ENCODE measurements at regions not wholly inside any gene's neighbourhood (a gene's known extent, or its start where the extent isn't known, plus 50 kb on each side); places are given as distances from the start of the nearest gene placed in this dataset.
"Not testable (repeated sequence)": the region's sequence is repeated elsewhere in the genome, so short reads cannot be mapped to it uniquely, and the experiment has no call there.

DNA sequence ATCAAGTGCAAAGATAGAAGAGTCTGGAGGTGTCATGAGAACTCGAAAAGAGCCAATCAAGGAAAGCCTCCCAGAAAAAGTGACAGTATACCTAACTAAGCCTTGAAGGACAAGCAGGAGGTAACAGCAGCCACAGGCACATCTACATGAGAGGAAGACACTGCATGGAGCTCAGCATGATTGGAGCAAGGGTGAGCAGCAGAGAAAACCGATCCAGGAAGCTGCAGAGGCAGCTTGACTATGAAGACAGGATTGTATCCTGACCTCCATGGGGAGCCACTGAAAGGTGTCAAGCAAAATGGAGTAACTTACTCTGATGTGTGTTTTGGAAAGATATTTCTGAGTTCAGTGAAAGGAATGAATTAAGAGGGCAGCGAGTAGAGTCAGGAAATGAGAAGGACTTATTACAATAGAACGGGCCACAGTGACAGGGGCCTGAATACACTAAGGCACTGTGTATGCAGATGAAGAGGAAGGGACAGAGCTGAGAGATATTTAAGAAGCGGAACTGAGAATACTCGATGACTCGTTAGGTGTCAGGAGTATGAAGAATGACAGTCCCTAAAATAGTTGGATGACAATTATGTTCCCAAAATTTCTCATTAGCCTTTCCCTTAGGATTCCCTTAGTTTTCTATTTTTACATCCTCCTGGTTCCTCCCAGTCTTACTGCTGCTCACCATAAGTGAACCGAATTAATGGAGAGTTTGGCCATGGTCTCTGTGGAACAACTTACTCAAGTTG, 139.3 kb upstream of the NFIA start:
- ChIA-PET CTCF (no interaction called here), POLR2A (ENCODE audit: low non-redundant PET) (no interaction called here)
- intact Hi-C loops (cut with micrococcal nuclease; ENCODE audit: unreplicated experiment), result no loop called here
- H3K27ac ChIP-seq (ENCODE audit: low read depth, low read length, poor library complexity, severe bottlenecking), result no peak overlapping the region
- H3K4me1 ChIP-seq (ENCODE audit: insufficient read depth, low read length, poor library complexity, severe bottlenecking), result no peaks in the 10 kb centered on the region
- no peaks in the 10 kb centered on the region for H3K9me3 ChIP-seq (ENCODE audit: low read depth, low read length, poor library complexity, severe bottlenecking)
- H3K4me3 ChIP-seq (ENCODE audit: low read depth, low read length, poor library complexity, severe bottlenecking), result no peak overlapping the region
- TF ChIP-seq, protein P1, sequence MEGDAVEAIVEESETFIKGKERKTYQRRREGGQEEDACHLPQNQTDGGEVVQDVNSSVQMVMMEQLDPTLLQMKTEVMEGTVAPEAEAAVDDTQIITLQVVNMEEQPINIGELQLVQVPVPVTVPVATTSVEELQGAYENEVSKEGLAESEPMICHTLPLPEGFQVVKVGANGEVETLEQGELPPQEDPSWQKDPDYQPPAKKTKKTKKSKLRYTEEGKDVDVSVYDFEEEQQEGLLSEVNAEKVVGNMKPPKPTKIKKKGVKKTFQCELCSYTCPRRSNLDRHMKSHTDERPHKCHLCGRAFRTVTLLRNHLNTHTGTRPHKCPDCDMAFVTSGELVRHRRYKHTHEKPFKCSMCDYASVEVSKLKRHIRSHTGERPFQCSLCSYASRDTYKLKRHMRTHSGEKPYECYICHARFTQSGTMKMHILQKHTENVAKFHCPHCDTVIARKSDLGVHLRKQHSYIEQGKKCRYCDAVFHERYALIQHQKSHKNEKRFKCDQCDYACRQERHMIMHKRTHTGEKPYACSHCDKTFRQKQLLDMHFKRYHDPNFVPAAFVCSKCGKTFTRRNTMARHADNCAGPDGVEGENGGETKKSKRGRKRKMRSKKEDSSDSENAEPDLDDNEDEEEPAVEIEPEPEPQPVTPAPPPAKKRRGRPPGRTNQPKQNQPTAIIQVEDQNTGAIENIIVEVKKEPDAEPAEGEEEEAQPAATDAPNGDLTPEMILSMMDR (conservative IDR thresholded peaks at IDR 0.05; ENCODE audit: low read depth, low read length), result no peak
- TF ChIP-seq EZH2 (IDR thresholded peaks at IDR 0.05; ENCODE audit: borderline replicate concordance, low read depth, low read length, poor library complexity, severe bottlenecking), result no peak
- no peaks in the 10 kb centered on the region for H3K36me3 ChIP-seq (ENCODE audit: insufficient read depth, low read length, poor library complexity, severe bottlenecking)
- no TSS peak for BruUV-seq (replicated peaks)
- DNase-seq (ENCODE audit: low spot score), result no peak
- H3K27me3 ChIP-seq (replicated peaks; ENCODE audit: insufficient read depth, low read depth, low read length, poor library complexity), result no peaks in the 10 kb centered on the region

DNA sequence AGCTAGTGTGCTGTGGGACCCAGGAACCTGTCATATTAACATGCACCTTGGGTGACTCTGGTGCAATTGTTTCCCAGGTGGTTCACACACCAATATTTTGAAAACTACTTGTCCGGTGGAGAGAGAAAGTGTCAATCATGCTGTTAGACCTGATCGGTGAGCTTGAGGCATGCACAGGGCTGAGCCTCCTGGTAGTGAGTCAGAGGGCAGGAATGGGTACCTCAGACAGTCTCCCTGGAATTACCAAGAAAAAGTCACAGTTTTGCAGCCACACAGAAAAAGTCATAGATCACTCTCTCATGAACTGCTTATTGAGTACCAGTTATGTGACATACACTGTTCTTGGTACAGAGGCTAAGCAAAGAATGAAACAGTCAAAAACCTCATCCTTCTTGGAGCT, 140.1 kb upstream of the NFIA start:
- no peak overlapping the region for H3K4me3 ChIP-seq (ENCODE audit: low read depth, low read length, poor library complexity, severe bottlenecking)
- no peak for DNase-seq (ENCODE audit: low spot score)
- no peaks in the 10 kb centered on the region for H3K27me3 ChIP-seq (replicated peaks; ENCODE audit: insufficient read depth, low read depth, low read length, poor library complexity)
- POLR2A ChIA-PET (ENCODE audit: low non-redundant PET), result no interaction called here
- no peaks in the 10 kb centered on the region for H3K9me3 ChIP-seq (ENCODE audit: low read depth, low read length, poor library complexity, severe bottlenecking)
- no peaks in the 10 kb centered on the region for H3K36me3 ChIP-seq (ENCODE audit: insufficient read depth, low read length, poor library complexity, severe bottlenecking)
- no peak overlapping the region for H3K27ac ChIP-seq (ENCODE audit: low read depth, low read length, poor library complexity, severe bottlenecking)
- no peaks in the 10 kb centered on the region for H3K4me1 ChIP-seq (ENCODE audit: insufficient read depth, low read length, poor library complexity, severe bottlenecking)
- BruUV-seq (replicated peaks), result no TSS peak
- TF ChIP-seq EZH2 (IDR thresholded peaks at IDR 0.05; ENCODE audit: borderline replicate concordance, low read depth, low read length, poor library complexity, severe bottlenecking), result no peak
- TF ChIP-seq, protein P1 (conservative IDR thresholded peaks at IDR 0.05; ENCODE audit: low read depth, low read length), result no peak
- intact Hi-C loops (cut with micrococcal nuclease; ENCODE audit: unreplicated experiment), result no loop called here
- CTCF ChIA-PET, result no interaction called here

GRCh38 chr1:60940685-60941084, 141.7 kb upstream of the NFIA start:
- H3K9me3 ChIP-seq (ENCODE audit: low read depth, low read length, poor library complexity, severe bottlenecking); H3K4me3 ChIP-seq (ENCODE audit: low read depth, low read length, poor library complexity, severe bottlenecking); H3K36me3 ChIP-seq (ENCODE audit: insufficient read depth, low read length, poor library complexity, severe bottlenecking); intact Hi-C loops (cut with micrococcal nuclease; ENCODE audit: unreplicated experiment); DNase-seq (ENCODE audit: low spot score); CTCF ChIA-PET; BruUV-seq (replicated peaks); POLR2A ChIA-PET (ENCODE audit: low non-redundant PET); H3K27me3 ChIP-seq (replicated peaks; ENCODE audit: insufficient read depth, low read depth, low read length, poor library complexity); H3K27ac ChIP-seq (ENCODE audit: low read depth, low read length, poor library complexity, severe bottlenecking): not testable (repeated sequence)
- peaks cover 10% of the 10 kb centered on the region for H3K4me1 ChIP-seq (ENCODE audit: insufficient read depth, low read length, poor library complexity, severe bottlenecking)

DNA sequence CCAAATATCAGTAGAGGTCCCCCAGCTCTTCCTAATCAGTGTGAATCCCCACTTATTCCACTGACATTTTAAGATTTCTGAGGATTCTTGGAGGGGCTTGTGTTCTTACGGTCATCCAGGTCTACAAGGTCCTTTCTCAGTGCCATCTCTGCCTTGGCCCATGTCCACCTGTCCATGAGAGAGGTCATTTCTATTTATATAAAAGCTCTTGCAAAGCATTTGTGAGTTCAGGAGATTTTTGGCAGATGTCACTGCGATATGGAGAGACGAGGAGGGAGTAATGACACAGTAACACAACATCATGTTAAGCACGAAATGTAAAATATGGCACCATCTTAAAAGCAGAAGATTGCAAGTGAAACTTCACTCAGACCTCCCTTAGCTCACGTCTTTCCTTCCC, 144.6 kb upstream of the NFIA start:
- H3K4me3 ChIP-seq (ENCODE audit: low read depth, low read length, poor library complexity, severe bottlenecking), result no peak overlapping the region
- H3K9me3 ChIP-seq (ENCODE audit: low read depth, low read length, poor library complexity, severe bottlenecking), result no peaks in the 10 kb centered on the region
- DNase-seq (ENCODE audit: low spot score), result no peak
- H3K27ac ChIP-seq (ENCODE audit: low read depth, low read length, poor library complexity, severe bottlenecking), result no peak overlapping the region
- TF ChIP-seq, protein P1 (conservative IDR thresholded peaks at IDR 0.05; ENCODE audit: low read depth, low read length), result no peak
- TF ChIP-seq EZH2 (IDR thresholded peaks at IDR 0.05; ENCODE audit: borderline replicate concordance, low read depth, low read length, poor library complexity, severe bottlenecking), result no peak
- intact Hi-C loops (cut with micrococcal nuclease; ENCODE audit: unreplicated experiment), result no loop called here
- ChIA-PET CTCF (no interaction called here), POLR2A (ENCODE audit: low non-redundant PET) (no interaction called here)
- no TSS peak for BruUV-seq (replicated peaks)
- no peaks in the 10 kb centered on the region for H3K36me3 ChIP-seq (ENCODE audit: insufficient read depth, low read length, poor library complexity, severe bottlenecking)
- H3K4me1 ChIP-seq (ENCODE audit: insufficient read depth, low read length, poor library complexity, severe bottlenecking), result peaks cover 17% of the 10 kb centered on the region
- no peaks in the 10 kb centered on the region for H3K27me3 ChIP-seq (replicated peaks; ENCODE audit: insufficient read depth, low read depth, low read length, poor library complexity)

Measured in A673 (cell line).